ENCODE measurements at regions not wholly inside any gene's neighbourhood (a gene's known extent, or its start where the extent isn't known, plus 50 kb on each side); places are given as distances from the start of the nearest gene placed in this dataset.
"Not testable (repeated sequence)": the region's sequence is repeated elsewhere in the genome, so short reads cannot be mapped to it uniquely, and the experiment has no call there.

DNA sequence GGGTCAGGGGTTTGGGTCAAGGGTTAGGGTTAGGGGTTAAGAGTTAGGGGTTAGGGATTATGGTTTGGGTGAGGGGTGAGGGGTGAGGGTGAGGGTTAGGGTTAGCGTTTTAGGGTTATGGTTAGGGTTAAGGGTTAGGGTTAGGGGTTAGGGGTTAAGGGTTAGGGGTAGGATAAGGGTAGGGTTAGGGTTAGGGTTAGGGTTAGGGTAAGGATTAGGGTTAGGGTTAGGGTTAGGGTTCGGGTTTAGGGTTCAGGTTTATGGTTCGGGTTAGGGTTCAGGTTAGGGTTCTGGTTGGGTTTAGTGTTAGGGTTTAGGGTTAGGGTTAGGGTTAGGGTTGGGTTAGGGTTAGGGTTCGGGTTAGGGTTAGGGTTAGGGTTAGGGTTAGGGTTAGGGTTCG, 213.1 kb downstream of the LMLN start:
- TF ChIP-seq CTCF (IDR thresholded peaks at IDR 0.05 in 8 of 11, conservative IDR thresholded peaks at IDR 0.05 in 3 of 11); POLR2A (IDR thresholded peaks at IDR 0.05): not testable (repeated sequence)

All from spleen (tissue), 7 donors.